ENCODE measurements at regions not wholly inside any gene's neighbourhood (a gene's known extent, or its start where the extent isn't known, plus 50 kb on each side); places are given as distances from the start of the nearest gene placed in this dataset.

GRCh38 chr18:68525091-68525490 is 189.8 kb downstream of the TMX3 start:
- no peak for DNase-seq (ENCODE audit: low read depth, low spot score)

DNA sequence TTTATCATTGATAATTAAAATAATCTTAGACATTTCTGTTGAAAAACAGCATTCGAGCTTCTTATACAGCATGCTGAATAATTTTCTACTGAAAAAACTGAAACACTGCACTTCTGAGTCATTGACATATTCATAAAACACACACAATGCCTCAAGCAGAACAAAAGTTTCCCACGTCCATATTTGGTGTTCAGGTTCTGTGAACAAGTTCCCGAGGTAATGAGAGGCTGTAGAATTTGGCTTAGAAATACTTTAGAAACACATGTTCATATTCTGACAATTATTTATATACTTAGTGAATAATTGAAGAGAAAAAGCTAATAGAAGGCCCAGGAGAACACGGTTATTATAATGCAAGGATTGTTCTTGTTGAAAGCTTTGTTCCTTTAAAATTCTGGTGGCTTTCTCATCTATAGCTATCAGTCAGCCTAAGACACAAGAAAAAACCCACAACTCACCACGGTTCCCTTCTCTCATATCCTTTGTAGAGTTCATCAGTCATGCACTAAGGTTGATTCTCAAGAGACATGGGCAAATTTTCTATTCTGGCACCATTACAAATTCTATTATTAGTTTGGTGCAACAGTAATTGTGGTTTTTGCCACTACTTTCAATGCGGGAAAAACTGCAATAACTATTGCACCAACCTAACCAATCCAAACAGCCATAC is 194.4 kb downstream of the TMX3 start:
- no peak for DNase-seq (ENCODE audit: low read depth, low spot score)

DNA sequence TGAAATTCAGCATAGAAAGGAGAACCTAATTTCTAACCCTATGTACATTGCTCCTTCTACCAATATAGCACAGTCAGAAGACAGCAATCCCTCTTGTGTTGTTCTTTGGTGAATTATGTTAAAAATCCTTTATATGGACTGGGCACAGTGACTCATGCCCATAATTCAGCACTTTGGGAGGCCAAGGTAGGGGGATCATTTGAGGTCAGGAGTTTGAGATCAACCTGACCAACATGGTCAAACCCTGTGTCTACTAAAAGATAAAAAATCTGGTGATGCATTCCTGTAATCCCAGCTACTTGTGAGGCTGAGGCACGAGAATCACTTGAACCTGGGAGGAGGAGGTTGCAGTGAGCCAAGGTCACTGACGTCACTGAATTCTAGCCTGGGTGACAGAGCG is 195.6 kb downstream of the TMX3 start:
- DNase-seq (ENCODE audit: low read depth, low spot score): no peak

GRCh38 chr18:68509902-68510301 is 205.0 kb downstream of the TMX3 start:
- no peak for DNase-seq (ENCODE audit: low read depth, low spot score)

- DNase-seq (ENCODE audit: low read depth, low spot score): no peak
Measured at GRCh38 chr18:68507781-68508180, 207.1 kb downstream of the TMX3 start.

GRCh38 chr18:68505178-68505574 is 209.7 kb downstream of the TMX3 start:
- no peak for DNase-seq (ENCODE audit: low read depth, low spot score)

- no peak for DNase-seq (ENCODE audit: low read depth, low spot score)
Measured at GRCh38 chr18:68504441-68505177, 210.3 kb downstream of the TMX3 start.

DNA sequence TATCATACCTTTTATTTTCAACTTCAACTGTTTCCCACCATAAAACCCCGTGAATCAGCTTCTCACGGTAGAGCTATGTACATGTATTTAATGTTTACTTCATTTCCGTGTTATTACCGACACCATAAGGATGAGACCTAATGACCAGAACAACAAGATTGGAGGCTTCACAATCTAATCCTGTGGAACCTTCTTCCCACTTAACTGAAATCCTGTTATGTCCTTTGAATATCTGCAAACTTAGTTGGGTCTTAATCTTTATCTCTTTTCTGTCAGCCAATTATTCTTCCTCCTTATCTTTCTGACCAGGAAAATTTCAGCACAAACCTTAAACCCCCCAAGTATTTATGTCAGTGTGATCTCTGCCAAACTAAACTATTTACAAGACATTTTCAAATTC is 214.4 kb downstream of the TMX3 start:
- no peak for DNase-seq (ENCODE audit: low read depth, low spot score)

DNA sequence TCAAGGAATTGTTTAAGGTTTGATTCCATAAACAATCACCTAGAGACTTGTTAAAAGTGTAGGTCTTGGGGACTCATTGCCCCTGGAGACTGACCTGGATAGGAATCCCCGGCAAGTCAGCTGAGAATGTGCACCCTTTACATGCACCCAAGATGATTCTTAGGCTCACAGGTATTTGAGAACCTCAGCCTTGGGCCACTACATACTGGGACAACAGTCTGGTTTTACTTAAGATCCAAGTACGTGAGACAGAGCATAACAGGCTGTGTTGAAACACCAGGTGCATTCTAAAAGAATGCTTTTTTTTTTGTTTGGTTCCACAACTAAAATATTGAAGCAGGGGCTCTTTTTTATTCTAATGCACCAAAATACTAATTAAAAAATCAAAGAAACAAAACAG is 215.8 kb downstream of the TMX3 start:
- DNase-seq (ENCODE audit: low read depth, low spot score): no peak

DNA sequence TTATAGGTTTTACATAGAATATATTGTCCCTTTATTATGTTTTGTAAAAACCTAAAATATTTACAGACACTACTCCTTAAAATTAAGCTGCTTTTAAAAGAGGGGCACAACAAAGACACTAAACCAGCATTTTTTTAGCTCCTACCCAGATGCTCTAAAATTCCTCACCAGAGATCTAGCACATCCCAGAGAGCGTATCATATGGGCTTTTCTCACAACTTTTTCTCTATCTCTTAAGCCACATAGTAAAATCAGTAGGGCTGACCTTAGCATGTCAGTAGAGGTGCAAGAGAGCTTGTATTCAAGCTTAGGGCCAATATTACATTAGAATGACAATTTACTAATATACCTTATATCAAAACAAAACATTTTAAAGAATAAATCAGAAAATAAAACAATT is 216.3 kb downstream of the TMX3 start:
- no peak for DNase-seq (ENCODE audit: low read depth, low spot score)

DNA sequence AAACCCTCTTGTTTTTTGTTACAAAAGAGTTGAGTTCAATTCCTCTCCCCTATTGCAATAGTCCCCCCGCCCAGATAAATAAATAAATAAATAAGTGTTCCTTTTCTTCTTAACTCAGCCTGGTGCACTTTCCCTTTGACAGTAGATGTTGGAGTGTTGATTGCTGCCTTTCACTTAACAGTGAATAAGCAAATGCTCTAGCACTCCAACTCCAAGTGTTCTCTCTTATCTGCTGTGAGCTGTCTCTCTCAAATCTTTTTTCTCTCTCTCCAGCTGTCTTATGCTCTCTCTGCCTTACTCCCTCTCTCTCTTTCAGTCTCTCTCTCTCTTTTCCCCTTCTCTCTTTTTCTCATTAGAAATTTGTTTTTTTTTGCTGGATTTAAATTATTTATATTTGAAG is 216.7 kb downstream of the TMX3 start:
- DNase-seq (ENCODE audit: low read depth, low spot score): no peak

GRCh38 chr18:68494802-68495581 is 219.9 kb downstream of the TMX3 start:
- DNase-seq (ENCODE audit: low read depth, low spot score): peak; percentile 16

GRCh38 chr18:68489013-68489792 is 225.7 kb downstream of the TMX3 start:
- peak; percentile 82 for DNase-seq (ENCODE audit: low read depth, low spot score)

- no peak for DNase-seq (ENCODE audit: low read depth, low spot score)
Measured at GRCh38 chr18:68484241-68484640, 230.7 kb downstream of the TMX3 start.

DNA sequence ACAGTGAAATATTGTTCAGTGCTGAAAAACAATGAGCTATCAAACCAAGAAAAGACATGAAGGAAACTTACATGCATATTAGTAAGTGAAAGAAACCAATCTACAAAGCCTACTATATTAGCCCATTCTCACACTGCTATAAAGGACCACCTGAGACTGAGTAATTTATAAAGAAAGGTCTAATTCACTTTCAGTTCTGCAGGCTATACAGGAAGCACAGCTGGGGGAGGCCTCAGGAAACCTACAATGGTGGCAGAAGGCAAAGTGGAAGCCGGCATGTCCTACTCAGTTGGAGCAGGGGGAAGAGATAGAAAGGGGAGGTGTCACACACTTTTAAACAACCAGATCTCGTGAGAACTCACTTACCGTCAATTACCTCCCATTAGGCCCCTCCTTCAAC is 232.1 kb downstream of the TMX3 start:
- no peak for DNase-seq (ENCODE audit: low read depth, low spot score)

GRCh38 chr18:68480196-68480595 is 234.7 kb downstream of the TMX3 start:
- DNase-seq (ENCODE audit: low read depth, low spot score): no peak

DNA sequence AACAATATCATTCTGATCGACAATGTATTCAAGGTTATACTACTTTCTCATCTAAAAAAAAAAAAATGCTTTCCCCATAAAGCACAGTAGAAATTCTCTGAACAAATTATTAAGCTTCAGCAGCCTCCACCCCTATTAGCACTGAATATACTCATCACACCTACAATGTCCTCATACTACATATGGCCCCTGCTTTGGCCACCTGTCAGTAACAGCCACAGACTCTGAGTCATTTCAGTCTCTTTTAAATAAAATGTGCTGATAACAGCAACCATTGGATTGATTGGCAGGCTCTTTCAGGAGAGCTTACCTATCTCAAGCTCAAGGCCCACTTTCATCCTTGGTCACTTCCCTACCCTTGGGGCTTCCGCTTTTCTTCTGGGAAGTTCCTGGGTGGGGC is 236.7 kb downstream of the TMX3 start:
- no peak for DNase-seq (ENCODE audit: low read depth, low spot score)

GRCh38 chr18:68475883-68476282 is 239.0 kb downstream of the TMX3 start:
- DNase-seq (ENCODE audit: low read depth, low spot score): no peak

- no peak for DNase-seq (ENCODE audit: low read depth, low spot score)
Measured at GRCh38 chr18:68472701-68473295, 242.1 kb downstream of the TMX3 start.

DNA sequence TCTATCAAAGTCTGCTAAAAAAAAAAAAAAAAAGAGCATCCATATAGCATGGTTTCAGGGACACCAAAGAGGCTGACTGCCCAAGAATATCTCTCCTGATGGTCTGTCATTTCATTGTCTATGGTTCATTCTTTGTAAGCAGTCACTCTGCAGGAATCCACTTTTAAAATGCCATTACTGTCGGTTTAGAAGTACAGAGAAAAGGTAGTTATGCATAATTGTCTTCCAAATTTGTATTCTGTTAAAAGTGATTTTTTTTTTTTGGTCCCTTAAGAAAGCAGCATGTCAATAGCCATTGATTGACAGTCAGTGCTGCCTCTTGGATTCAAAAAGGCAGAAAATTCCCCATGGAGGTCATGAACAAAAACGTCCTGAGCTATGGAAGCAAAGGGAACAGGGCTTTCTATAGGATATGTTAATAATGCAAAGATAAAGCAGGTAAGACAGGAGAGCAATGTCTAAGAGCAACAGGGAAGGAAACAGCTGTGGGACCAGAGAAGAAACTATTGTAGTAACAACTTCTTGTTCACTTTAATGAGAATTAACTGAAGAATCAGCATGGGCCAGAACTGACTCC is 245.8 kb downstream of the TMX3 start:
- no peak for DNase-seq (ENCODE audit: low read depth, low spot score)

DNA sequence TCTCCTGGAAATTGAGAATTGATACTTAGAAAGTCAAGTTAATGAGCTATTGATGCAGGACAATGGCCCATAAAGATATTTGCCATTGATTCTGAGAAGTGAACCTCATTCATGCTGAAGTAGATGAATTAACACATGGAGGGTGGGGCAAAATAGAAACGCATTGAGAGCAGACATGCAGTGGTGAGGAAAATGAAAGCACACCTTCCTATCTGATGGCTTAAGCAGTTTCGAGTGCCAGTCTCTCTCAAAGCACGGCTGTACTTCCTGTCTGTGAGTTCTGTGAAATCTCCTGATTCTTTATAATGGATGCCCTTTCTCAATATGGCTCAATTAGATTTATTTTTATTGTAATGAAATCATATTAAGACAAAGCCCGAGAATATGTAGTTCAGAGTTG is 247.0 kb downstream of the TMX3 start:
- no peak for DNase-seq (ENCODE audit: low read depth, low spot score)
